H9 (cell line): ENCODE measurements at regions not wholly inside any gene's neighbourhood (a gene's known extent, or its start where the extent isn't known, plus 50 kb on each side); places are given as distances from the start of the nearest gene placed in this dataset.
A peak's percentile ranks its signal among the peaks of the same experiment; 100 is the strongest.
"Not testable (repeated sequence)": the region's sequence is repeated elsewhere in the genome, so short reads cannot be mapped to it uniquely, and the experiment has no call there.

Experiments
- DNase-seq: peaks from one replicate; pipeline ENCODE4 v3.0.0-alpha.2; 2017
- H2AFZ ChIP-seq: one replicate; pipeline ENCODE4 v1.6.1; 2013; ENCODE audit warnings: mild to moderate bottlenecking, low read length, control low read depth, moderate library complexity
- H2AK5ac ChIP-seq: 2 replicates; pipeline ENCODE4 v1.6.1; 2013; ENCODE audit warnings: low read length, control low read depth, mixed read lengths; ENCODE audit not compliant: insufficient read length
- H2BK120ac ChIP-seq: one replicate; pipeline ENCODE4 v1.6.1; 2013; ENCODE audit warnings: low read depth, mild to moderate bottlenecking, low read length, control low read depth, inconsistent platforms; ENCODE audit not compliant: poor library complexity, severe bottlenecking
- H2BK12ac ChIP-seq: 2 replicates; pipeline ENCODE4 v1.6.1; 2013; ENCODE audit warnings: low read length, control low read depth, mixed read lengths, low read depth; ENCODE audit not compliant: insufficient read length
- H2BK15ac ChIP-seq: 2 replicates; pipeline ENCODE4 v1.6.1; 2013; ENCODE audit warnings: low read depth, low read length, control low read depth
- H2BK20ac ChIP-seq: one replicate; pipeline ENCODE4 v1.6.1; 2013; ENCODE audit warnings: low read depth, mild to moderate bottlenecking, low read length, control low read depth, inconsistent platforms; ENCODE audit not compliant: poor library complexity, severe bottlenecking
- H2BK5ac ChIP-seq: 2 replicates; pipeline ENCODE4 v1.6.1; 2013; ENCODE audit warnings: low read length, control low read depth, mixed read lengths; ENCODE audit not compliant: insufficient read length
- H3K14ac ChIP-seq: 2 replicates; pipeline ENCODE4 v1.6.1; 2013; ENCODE audit warnings: low read length, control low read depth; ENCODE audit not compliant: insufficient read depth
- H3K18ac ChIP-seq: 2 replicates; pipeline ENCODE4 v1.6.1; 2013; ENCODE audit warnings: low read depth, mild to moderate bottlenecking, mixed read lengths, low read length, control low read depth; ENCODE audit not compliant: insufficient read length
- H3K23ac ChIP-seq: 2 replicates; pipeline ENCODE4 v1.6.1; 2013; ENCODE audit warnings: low read length, control low read depth, mixed read lengths, low read depth; ENCODE audit not compliant: insufficient read length
- H3K23me2 ChIP-seq: 2 replicates; pipeline ENCODE4 v1.6.1; 2013; ENCODE audit warnings: low read depth, mild to moderate bottlenecking, mixed read lengths, low read length, control low read depth; ENCODE audit not compliant: insufficient read length, poor library complexity, severe bottlenecking
- H3K27ac ChIP-seq: 2 replicates; pipeline ENCODE4 v1.5.1; 2013; ENCODE audit warnings: low read length, control low read depth, mixed read lengths, low read depth; ENCODE audit not compliant: insufficient read length
- H3K27me3 ChIP-seq: 2 replicates; pipeline ENCODE4 v1.6.1; 2013; ENCODE audit warnings: low read length, control low read depth, inconsistent platforms; ENCODE audit not compliant: insufficient read depth
- H3K4ac ChIP-seq: 2 replicates; pipeline ENCODE4 v1.6.1; 2013; ENCODE audit warnings: low read depth, mild to moderate bottlenecking, control low read depth, inconsistent platforms, low read length, moderate library complexity
- H3K4me1 ChIP-seq: 2 replicates; pipeline ENCODE4 v1.6.1; 2013; ENCODE audit warnings: low read length, control low read depth, inconsistent platforms; ENCODE audit not compliant: insufficient read depth
- H3K4me2 ChIP-seq: 2 replicates; pipeline ENCODE4 v1.6.1; 2013; ENCODE audit warnings: low read length, control low read depth, mixed read lengths; ENCODE audit not compliant: insufficient read length, insufficient read depth
- H3K56ac ChIP-seq: 2 replicates; pipeline ENCODE4 v1.6.1; 2013; ENCODE audit warnings: low read depth, mild to moderate bottlenecking, mixed read lengths, low read length, control low read depth; ENCODE audit not compliant: insufficient read length
- H3K79me1 ChIP-seq: 2 replicates; pipeline ENCODE4 v1.6.1; 2013; ENCODE audit warnings: low read depth, mild to moderate bottlenecking, moderate library complexity, low read length, control low read depth, inconsistent platforms; ENCODE audit not compliant: insufficient read depth, poor library complexity, severe bottlenecking
- H3K79me2 ChIP-seq: 2 replicates; pipeline ENCODE4 v1.6.1; 2013; ENCODE audit warnings: low read length, control low read depth, inconsistent platforms; ENCODE audit not compliant: insufficient read depth
- H3K9ac ChIP-seq: 2 replicates; pipeline ENCODE4 v1.6.1; 2013; ENCODE audit warnings: low read length, control low read depth, mixed read lengths; ENCODE audit not compliant: insufficient read length; ENCODE audit errors: extremely low read depth
- H3K9me3 ChIP-seq: one replicate; pipeline ENCODE4 v1.6.1; 2013; ENCODE audit warnings: low read depth, low read length, inconsistent platforms; ENCODE audit not compliant: control insufficient read depth
- H3T11ph ChIP-seq: one replicate; pipeline ENCODE4 v1.6.1; 2013; ENCODE audit warnings: mild to moderate bottlenecking, low read length, control low read depth, inconsistent platforms
- H4K20me1 ChIP-seq: one replicate; pipeline ENCODE4 v1.6.1; 2013; ENCODE audit not compliant: control insufficient read depth, insufficient read length, insufficient read depth
- H4K5ac ChIP-seq: 2 replicates; pipeline ENCODE4 v1.6.1; 2013; ENCODE audit warnings: low read depth, mild to moderate bottlenecking, mixed read lengths, low read length, control low read depth; ENCODE audit not compliant: insufficient read length
- H4K8ac ChIP-seq: replicated peaks from 2 replicates; pipeline ENCODE4 v1.6.1; 2013; ENCODE audit warnings: low read length, control low read depth, mixed read lengths, low read depth; ENCODE audit not compliant: insufficient read length
- H4K91ac ChIP-seq: 2 replicates; pipeline ENCODE4 v1.6.1; 2013; ENCODE audit warnings: low read depth, mild to moderate bottlenecking, moderate library complexity, mixed read lengths, low read length, control low read depth; ENCODE audit not compliant: insufficient read length
- H3K27ac Mint-ChIP-seq, 3 experiments: 2 replicates in 2 of 3; 3 replicates in 1 of 3; pipeline ENCODE4 v1.8.0; 2020 to 2021; ENCODE audit warnings: mixed read lengths in 3 of 3, mild to moderate bottlenecking in 1 of 3, moderate library complexity in 1 of 3
- H3K27me3 Mint-ChIP-seq: 2 replicates; pipeline ENCODE4 v1.8.0; 2021; ENCODE audit warnings: low read depth, mild to moderate bottlenecking, moderate library complexity, mixed read lengths
- H3K36me3 Mint-ChIP-seq, 3 experiments: 2 replicates in 2 of 3; 3 replicates in 1 of 3; pipeline ENCODE4 v1.8.0; 2020 to 2021; ENCODE audit warnings: low read depth in 3 of 3, mixed read lengths in 3 of 3; ENCODE audit not compliant: insufficient read depth in 1 of 3
- H3K4me1 Mint-ChIP-seq, 2 experiments: 2 replicates each; pipeline ENCODE4 v1.8.0; 2020; ENCODE audit warnings: mixed read lengths in 2 of 2
- H3K4me3 Mint-ChIP-seq, 2 experiments: 2 replicates in 1 of 2; 3 replicates in 1 of 2; pipeline ENCODE4 v1.8.0; 2020 to 2021; ENCODE audit warnings: mild to moderate bottlenecking in 2 of 2, mixed read lengths in 2 of 2, moderate library complexity in 1 of 2
- H3K9me3 Mint-ChIP-seq, 2 experiments: 2 replicates in 1 of 2; 3 replicates in 1 of 2; pipeline ENCODE4 v1.8.0; 2020; ENCODE audit warnings: mild to moderate bottlenecking in 2 of 2, mixed read lengths in 2 of 2, moderate library complexity in 1 of 2
- CTCF ChIP-seq: fragments of 200-600 bp; sonication (generic); conservative IDR thresholded peaks from 3 replicates; pipeline ENCODE4 v1.8.0; 2021; ENCODE audit warnings: antibody characterized with exemption, mild to moderate bottlenecking
- WGBS: extraction: QIAGEN DNeasy Blood & Tissue Kit; methylation state at CpG from one replicate; pipeline ENCODE4 v1.1.7; 2013; ENCODE audit warnings: missing lambda C conversion rate, low lambda C conversion rate, mixed read lengths; ENCODE audit not compliant: insufficient read length; ENCODE audit errors: extremely low coverage; 5-methylcytosine and 5-hydroxymethylcytosine counted together

- WGBS: no CpG with 5 or more reads among the region's 5 CpGs
- no peak overlapping the region for H3K4ac ChIP-seq
- no peaks in the 10 kb centered on the region for H3K27me3 ChIP-seq
- Mint-ChIP-seq H3K9me3 (no peaks in the 10 kb centered on the region; a peak in 2 of 5 replicates), H3K36me3 (no peaks in the 10 kb centered on the region), H3K4me3 (no peak overlapping the region; a peak in 1 of 5 replicates), H3K27me3 (no peaks in the 10 kb centered on the region), H3K27ac (peak overlapping the region in 1 of 3 experiments; percentile 83; a peak in 1 of 7 replicates), H3K4me1 (peaks cover 11 to 13% of the 10 kb centered on the region in 2 experiments)
- H2AFZ ChIP-seq: no peak overlapping the region
- H3K9ac ChIP-seq: no peak overlapping the region
- H4K91ac ChIP-seq: no peak overlapping the region
- H3K79me1 ChIP-seq: no peaks in the 10 kb centered on the region
- no peaks in the 10 kb centered on the region for H3K23me2 ChIP-seq
- DNase-seq: no peak
- no peaks in the 10 kb centered on the region for H4K20me1 ChIP-seq
- H2BK20ac ChIP-seq: no peak overlapping the region
- H3K18ac ChIP-seq: no peak overlapping the region
- TF ChIP-seq CTCF: no peak
- no peak overlapping the region for H3K27ac ChIP-seq
- no peak overlapping the region for H2BK15ac ChIP-seq
- no peak overlapping the region for H3K4me2 ChIP-seq
- no peaks in the 10 kb centered on the region for H3K9me3 ChIP-seq
- peak overlapping the region; percentile 73 for H3K56ac ChIP-seq
- H3T11ph ChIP-seq: no peak overlapping the region
- no peak overlapping the region for H3K23ac ChIP-seq
- H3K14ac ChIP-seq: no peak overlapping the region
- H2BK5ac ChIP-seq: no peak overlapping the region
- no peak overlapping the region for H2BK12ac ChIP-seq
- H2AK5ac ChIP-seq: no peak overlapping the region
- peaks cover 10% of the 10 kb centered on the region; the same call in 1 of the 2 replicates for H3K4me1 ChIP-seq
- H4K8ac ChIP-seq: no peak overlapping the region
- no peak overlapping the region for H2BK120ac ChIP-seq
- no peaks in the 10 kb centered on the region for H3K79me2 ChIP-seq
- no peak overlapping the region for H4K5ac ChIP-seq
Observed at GRCh38 chr16:19959736-19960135, 75.1 kb upstream of the GPRC5B start.

- not testable (repeated sequence) for H3K27ac ChIP-seq
- WGBS: no CpG with 5 or more reads among the region's 3 CpGs
Observed at GRCh38 chr16:19955896-19956295, 71.2 kb upstream of the GPRC5B start.

More at GRCh38 chr16:19955896-19956295, 71.2 kb upstream of the GPRC5B start:
- not testable (repeated sequence) for H4K20me1 ChIP-seq, H3K79me2 ChIP-seq, H2AFZ ChIP-seq, H2BK15ac ChIP-seq, H3K27ac Mint-ChIP-seq, H3T11ph ChIP-seq, H3K4ac ChIP-seq, H2BK12ac ChIP-seq, H3K4me3 Mint-ChIP-seq, H3K27me3 ChIP-seq, H4K5ac ChIP-seq, H2BK120ac ChIP-seq, H4K91ac ChIP-seq, H3K79me1 ChIP-seq, H4K8ac ChIP-seq, H3K23ac ChIP-seq, H3K56ac ChIP-seq, H3K4me1 ChIP-seq, H3K9ac ChIP-seq, H3K27me3 Mint-ChIP-seq, H3K18ac ChIP-seq, DNase-seq, H3K9me3 ChIP-seq, H2BK5ac ChIP-seq, H3K36me3 Mint-ChIP-seq, H3K14ac ChIP-seq, H2AK5ac ChIP-seq, H3K23me2 ChIP-seq, H3K4me2 ChIP-seq, H3K9me3 Mint-ChIP-seq, H2BK20ac ChIP-seq
- peaks cover 8 to 11% of the 10 kb centered on the region in 2 experiments for H3K4me1 Mint-ChIP-seq
